IMR-90 (cell line): ENCODE measurements at regions not wholly inside any gene's neighbourhood (a gene's known extent, or its start where the extent isn't known, plus 50 kb on each side); places are given as distances from the start of the nearest gene placed in this dataset.

Source experiments
- ATAC-seq: fragments of 200-7000 bp; cut with Tn5 transposase; 2 replicates; pipeline ENCODE4 v1.9.1; 2020; ENCODE audit warnings: low read depth, mild to moderate bottlenecking, moderate library complexity
- BruUV-seq: library from RNA; stranded (reverse); fragments of 400-500 nt; replicated peaks from 2 replicates; lab custom pipeline; 2021; lab: Mats Ljungman, UMichigan
- CTCF ChIA-PET: fragments of 300-600 bp; formaldehyde crosslinking; extraction: SDS; loops from one replicate; lab custom pipeline; 2021; ENCODE audit warnings: antibody characterized with exemption; lab: Yijun Ruan, JAX
- POLR2A ChIA-PET: fragments of 300-600 bp; sonication (Branson Sonifier 250); formaldehyde crosslinking; loops from one replicate; lab custom pipeline; 2022; ENCODE audit warnings: antibody characterized with exemption; ENCODE audit not compliant: unreplicated experiment; lab: Charles Lee
- DNase-seq: peaks from one replicate; pipeline ENCODE4 v3.0.0; 2013
- H2AFZ ChIP-seq: replicated peaks from 2 replicates; pipeline ENCODE3; 2013; ENCODE audit warnings: low read length, mild to moderate bottlenecking; ENCODE audit not compliant: poor library complexity
- H2AK5ac ChIP-seq: 2 replicates; pipeline ENCODE4 v1.6.1; 2013; ENCODE audit warnings: low read depth, low read length, inconsistent platforms
- H2AK9ac ChIP-seq: replicated peaks from 2 replicates; pipeline ENCODE3; 2013; ENCODE audit warnings: mild to moderate bottlenecking, low read depth, low read length, moderate library complexity; ENCODE audit not compliant: poor library complexity
- H2BK120ac ChIP-seq: 2 replicates; pipeline ENCODE4 v1.6.1; 2013; ENCODE audit warnings: low read depth, low read length, inconsistent platforms
- H2BK15ac ChIP-seq: 3 replicates; pipeline ENCODE4 v1.6.1; 2013; ENCODE audit warnings: low read depth, low read length, inconsistent platforms
- H2BK20ac ChIP-seq: 2 replicates; pipeline ENCODE4 v1.6.1; 2013; ENCODE audit warnings: low read depth, mild to moderate bottlenecking, inconsistent platforms, low read length, moderate library complexity
- H2BK5ac ChIP-seq: 2 replicates; pipeline ENCODE4 v1.6.1; 2013; ENCODE audit warnings: mild to moderate bottlenecking, low read depth, low read length, inconsistent platforms; ENCODE audit not compliant: poor library complexity, severe bottlenecking
- H3K14ac ChIP-seq: replicated peaks from 2 replicates; pipeline ENCODE4 v1.6.1; 2013; ENCODE audit warnings: low read depth, low read length, inconsistent platforms
- H3K18ac ChIP-seq: 2 replicates; pipeline ENCODE4 v1.6.1; 2013; ENCODE audit warnings: low read depth, low read length, control low read depth
- H3K23ac ChIP-seq: 2 replicates; pipeline ENCODE4 v1.6.1; 2013; ENCODE audit warnings: low read depth, low read length, inconsistent platforms
- H3K27ac ChIP-seq: 2 replicates; pipeline ENCODE4 v1.5.1; 2013; ENCODE audit warnings: mild to moderate bottlenecking, control low read depth, low read length; ENCODE audit not compliant: insufficient read depth
- H3K27me3 ChIP-seq: 2 replicates; pipeline ENCODE4 v1.6.1; 2013; ENCODE audit warnings: low read length; ENCODE audit not compliant: control insufficient read depth, insufficient read depth
- H3K36me3 ChIP-seq: 2 replicates; pipeline ENCODE4 v1.6.1; 2013; ENCODE audit warnings: low read length, mixed read lengths; ENCODE audit not compliant: control insufficient read depth, insufficient read depth
- H3K4ac ChIP-seq: 2 replicates; pipeline ENCODE4 v1.6.1; 2013; ENCODE audit warnings: low read depth, low read length, inconsistent platforms
- H3K4me1 ChIP-seq: 2 replicates; pipeline ENCODE4 v1.6.1; 2013; ENCODE audit warnings: low read length, mixed read lengths; ENCODE audit not compliant: control insufficient read depth, insufficient read depth
- H3K4me2 ChIP-seq: 2 replicates; pipeline ENCODE4 v1.6.1; 2013; ENCODE audit warnings: low read depth, mild to moderate bottlenecking, control low read depth, low read length, moderate library complexity
- H3K4me3 ChIP-seq: 2 replicates; pipeline ENCODE4 v1.5.1; 2013; ENCODE audit warnings: low read depth, mild to moderate bottlenecking, control low read depth, low read length, moderate library complexity; ENCODE audit not compliant: insufficient read depth
- H3K56ac ChIP-seq: 2 replicates; pipeline ENCODE4 v1.6.1; 2013; ENCODE audit warnings: low read length, inconsistent platforms; ENCODE audit not compliant: insufficient read depth; ENCODE audit errors: extremely low read depth
- H3K79me1 ChIP-seq, 2 experiments: 2 replicates each; pipeline ENCODE4 v1.6.1; 2013; ENCODE audit warnings: low read length in 2 of 2, inconsistent platforms in 1 of 2, low read depth in 1 of 2
- H3K9ac ChIP-seq: 2 replicates; pipeline ENCODE4 v1.6.1; 2013; ENCODE audit warnings: low read depth, low read length, control low read depth
- H3K9me1 ChIP-seq: 2 replicates; pipeline ENCODE4 v1.6.1; 2013; ENCODE audit warnings: low read length, inconsistent platforms; ENCODE audit not compliant: insufficient read depth
- H3K9me3 ChIP-seq: 2 replicates; pipeline ENCODE4 v1.6.1; 2013; ENCODE audit warnings: low read length; ENCODE audit not compliant: control insufficient read depth, insufficient read depth
- H4K20me1 ChIP-seq: 2 replicates; pipeline ENCODE4 v1.6.1; 2013; ENCODE audit warnings: low read length, inconsistent platforms; ENCODE audit not compliant: insufficient read depth
- H4K5ac ChIP-seq: 2 replicates; pipeline ENCODE4 v1.6.1; 2013; ENCODE audit warnings: mild to moderate bottlenecking, low read depth, low read length, control low read depth
- H4K8ac ChIP-seq, 2 experiments: 2 replicates each; pipeline ENCODE4 v1.6.1; 2013; ENCODE audit warnings: low read depth in 2 of 2, low read length in 2 of 2, control low read depth in 1 of 2, inconsistent platforms in 1 of 2
- H4K91ac ChIP-seq: 2 replicates; pipeline ENCODE4 v1.6.1; 2013; ENCODE audit warnings: low read depth, low read length, inconsistent platforms; ENCODE audit not compliant: insufficient read depth
- CHD1 ChIP-seq: IDR thresholded peaks from 2 replicates; pipeline ENCODE4 v1.6.1; 2012; ENCODE audit warnings: low read depth, low read length, improper control_type of control experiment
- FOS ChIP-seq: fragments of 150-350 bp; IDR thresholded peaks from 2 replicates; pipeline ENCODE4 v1.6.1; 2016; ENCODE audit warnings: low read depth, low read length
- MAZ ChIP-seq: IDR thresholded peaks from 2 replicates; pipeline ENCODE4 v1.6.1; 2012; ENCODE audit warnings: low read depth, mild to moderate bottlenecking, low read length, improper control_type of control experiment, moderate library complexity, borderline replicate concordance
- RFX5 ChIP-seq: IDR thresholded peaks from 2 replicates; pipeline ENCODE4 v1.8.0; 2012; ENCODE audit warnings: low read depth, mild to moderate bottlenecking, low read length, moderate library complexity
- SMC3 ChIP-seq: fragments of 150-350 bp; IDR thresholded peaks from 2 replicates; pipeline ENCODE4 v1.6.1; 2016; ENCODE audit warnings: low read depth, mild to moderate bottlenecking, antibody characterized with exemption, low read length, moderate library complexity
- USF2 ChIP-seq: fragments of 150-350 bp; IDR thresholded peaks from 2 replicates; pipeline ENCODE4 v1.6.1; 2017; ENCODE audit warnings: mild to moderate bottlenecking, antibody characterized with exemption, low read length, low read depth
- WGBS, 2 experiments: methylation state at CpG; one replicate each; pipeline versions ENCODE4 v1.1.5 to v1.1.7; 2013; ENCODE audit warnings: missing lambda C conversion rate in 2 of 2; ENCODE audit not compliant: insufficient read length in 1 of 2; ENCODE audit errors: extremely low coverage in 2 of 2; 5-methylcytosine and 5-hydroxymethylcytosine counted together
- dilution Hi-C: fragments of 300-500 bp; cut with HindIII; formaldehyde crosslinking; loops from one replicate; pipeline ENCODE4 v1.14.3; 2018; ENCODE audit warnings: low sequenced_read_pairs; ENCODE audit not compliant: unreplicated experiment
- in situ Hi-C: fragments of 300-500 bp; cut with MboI; formaldehyde crosslinking; loops from 3 replicates; pipeline ENCODE4 v1.14.3; 2019; ENCODE audit warnings: low sequenced_read_pairs, inconsistent platforms, mixed read lengths
- intact Hi-C: fragments of 100-400 bp; cut with micrococcal nuclease; formaldehyde crosslinking; loops from 2 replicates; pipeline ENCODE4 v1.10.0; 2022

- Histone ChIP-seq H3K4me3 (no peak overlapping the region), H4K91ac (no peak overlapping the region), H2AFZ (no peak overlapping the region), H3K23ac (no peak overlapping the region), H2BK5ac (no peak overlapping the region), H4K20me1 (no peaks in the 10 kb centered on the region), H3K9me3 (no peaks in the 10 kb centered on the region), H2AK5ac (no peak overlapping the region), H4K5ac (no peak overlapping the region), H3K9ac (no peak overlapping the region), H3K14ac (no peak overlapping the region), H2BK15ac (no peak overlapping the region), H3K4me2 (no peak overlapping the region), H3K56ac (no peak overlapping the region), H3K4ac (no peak overlapping the region), H3K79me1 (no peaks in the 10 kb centered on the region), H4K8ac (no peak overlapping the region), H2AK9ac (no peak overlapping the region), H2BK20ac (no peak overlapping the region), H3K4me1 (no peaks in the 10 kb centered on the region), H2BK120ac (no peak overlapping the region), H3K18ac (no peak overlapping the region), H3K27me3 (peaks cover 8% of the 10 kb centered on the region), H3K27ac (no peak overlapping the region), H3K36me3 (no peaks in the 10 kb centered on the region), H3K9me1 (no peaks in the 10 kb centered on the region)
- BruUV-seq, result no TSS peak
- in situ Hi-C loops (no loop called here), dilution Hi-C loops (no loop called here), intact Hi-C loops (no loop called here)
- ChIA-PET POLR2A (no interaction called here), CTCF (interaction anchor here (0.6 kb wide), 1 partner anchor 1956 kb away, joined by 3 read pairs; no protein-coding TSS in a partner anchor)
- WGBS, 2 experiments, result 0% methylated on average over 2 of the region's 3 CpGs; no CpG with 5 or more reads in 1 of the 2 experiments
- DNase-seq (no peak), ATAC-seq (no peak)
- TF ChIP-seq USF2 (no peak), MAZ (no peak), FOS (no peak), RFX5 (no peak), CHD1 (no peak), SMC3 (no peak)
These were observed 126.4 kb downstream of the TBC1D30 start for GRCh38 chr12:64950711-64951298.
